Ishikawa (cell line): ENCODE measurements at regions not wholly inside any gene's neighbourhood (a gene's known extent, or its start where the extent isn't known, plus 50 kb on each side); places are given as distances from the start of the nearest gene placed in this dataset.

Experiments used
- CREB1 ChIP-seq: IDR thresholded peaks from 2 replicates; pipeline ENCODE4 v1.6.1; 2012; ENCODE audit warnings: low read depth
- EP300 ChIP-seq: IDR thresholded peaks from 2 replicates; pipeline ENCODE4 v1.6.1; 2012; ENCODE audit warnings: borderline replicate concordance
- FOXM1 ChIP-seq: IDR thresholded peaks from 2 replicates; pipeline ENCODE4 v1.6.1; 2012; ENCODE audit warnings: low read depth, borderline replicate concordance
- RAD21 ChIP-seq: IDR thresholded peaks from 2 replicates; pipeline ENCODE4 v1.6.1; 2012; ENCODE audit warnings: low read depth
- REST ChIP-seq: IDR thresholded peaks from 2 replicates; pipeline ENCODE4 v1.6.1; 2012; ENCODE audit warnings: low read depth, mild to moderate bottlenecking
- TAF1 ChIP-seq: IDR thresholded peaks from 2 replicates; pipeline ENCODE4 v1.6.1; 2012; ENCODE audit warnings: low read depth, mild to moderate bottlenecking
- USF1 ChIP-seq: IDR thresholded peaks from 2 replicates; pipeline ENCODE4 v1.6.1; 2012
- YY1 ChIP-seq: IDR thresholded peaks from 2 replicates; pipeline ENCODE4 v1.6.1; 2012; ENCODE audit warnings: low read depth

GRCh38 chr10:131000244-131000643 is 311.3 kb downstream of the TCERG1L start:
- TF ChIP-seq REST (no peak), USF1 (no peak), CREB1 (no peak), YY1 (no peak), TAF1 (no peak), FOXM1 (no peak), RAD21 (no peak), EP300 (no peak)
